Tongue (tissue), 1 donor: ENCODE measurements at regions not wholly inside any gene's neighbourhood (a gene's known extent, or its start where the extent isn't known, plus 50 kb on each side); places are given as distances from the start of the nearest gene placed in this dataset.
A peak's percentile ranks its signal among the peaks of the same experiment; 100 is the strongest.

Experiments
- DNase-seq: peaks from one replicate; pipeline ENCODE4 v3.0.0-alpha.2; 2015

DNA sequence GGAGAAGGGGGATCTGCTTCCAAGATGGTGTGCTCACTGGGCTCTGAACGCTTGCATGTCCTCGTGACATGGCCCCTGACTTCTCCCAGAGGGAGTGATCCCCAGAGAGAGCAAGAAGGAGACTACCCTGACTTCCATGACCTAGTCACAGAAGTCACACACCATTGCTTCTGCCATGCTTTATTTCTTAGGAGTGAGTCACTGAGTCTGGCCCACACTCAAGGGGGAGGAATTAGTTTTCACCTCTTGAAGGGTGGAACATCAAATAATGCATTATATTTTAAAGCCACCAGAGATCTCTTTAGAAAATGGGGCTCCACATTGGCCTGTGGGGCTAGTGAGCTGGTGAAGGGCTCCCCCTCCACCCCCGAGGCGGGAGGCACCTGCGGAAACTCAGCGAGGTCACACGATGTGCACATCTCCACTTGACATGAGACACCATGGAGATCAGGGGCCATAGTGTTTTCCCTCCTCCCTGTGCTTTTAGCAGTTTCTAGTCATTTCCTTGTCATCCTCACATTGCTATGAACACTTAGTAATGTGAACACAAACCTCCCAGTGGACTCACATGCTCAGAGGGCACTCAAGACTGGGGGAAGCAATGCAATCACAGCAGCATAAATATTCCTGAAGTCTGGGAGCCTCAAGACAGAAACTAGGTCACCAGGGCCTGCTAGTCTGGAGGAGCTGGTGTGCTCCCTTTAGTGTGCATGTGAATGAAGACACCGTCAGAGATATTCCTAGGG, 87.4 kb upstream of the FZD10 start:
- no peak for DNase-seq

DNA sequence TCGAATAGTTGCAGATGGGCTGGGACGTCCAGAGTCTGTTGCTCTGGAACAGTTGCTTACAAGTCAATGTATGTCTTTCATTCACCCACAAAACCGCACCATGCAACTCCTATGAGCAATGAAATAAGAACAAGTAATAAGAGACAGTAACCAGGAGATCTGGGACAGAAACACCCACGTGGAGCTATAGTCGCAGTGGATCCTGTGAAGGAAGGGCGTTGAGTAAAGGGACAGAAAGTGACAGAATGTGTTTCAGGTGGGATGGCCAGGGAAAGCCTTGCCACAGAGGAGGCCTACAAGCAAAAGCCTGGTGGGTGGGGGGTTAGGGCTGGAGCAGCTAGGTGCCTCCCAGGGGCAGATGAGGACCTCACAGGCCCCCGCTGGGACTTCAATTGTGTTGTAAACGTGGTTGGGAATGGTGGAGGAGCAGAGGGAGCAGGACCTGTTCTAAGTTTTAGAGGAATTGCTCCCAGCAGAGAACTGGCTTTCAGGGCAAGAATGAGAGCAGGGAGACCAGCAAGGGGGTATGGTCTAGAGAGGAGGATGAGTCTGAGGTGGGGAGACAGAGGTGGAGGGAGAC, 86.7 kb upstream of the FZD10 start:
- DNase-seq: no peak

DNA sequence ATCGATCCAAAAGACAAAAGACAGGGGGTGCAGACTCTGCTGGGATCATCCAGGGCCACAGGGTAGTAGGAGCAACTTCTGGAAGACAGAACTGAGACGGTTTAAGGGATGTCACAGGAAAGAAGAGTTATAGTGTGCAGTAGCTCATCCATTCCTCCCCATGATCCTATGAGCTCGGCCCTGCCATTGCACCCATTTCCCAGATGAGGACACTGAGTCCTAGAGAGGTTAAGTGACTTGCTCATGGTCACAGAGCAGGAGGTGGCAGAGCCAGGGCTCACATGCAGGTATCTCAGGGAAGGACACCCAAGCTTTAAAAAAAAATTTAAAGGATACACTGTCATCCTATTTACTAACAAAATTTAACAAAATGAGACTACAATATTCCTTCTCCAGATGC, 86.1 kb upstream of the FZD10 start:
- DNase-seq: no peak

DNA sequence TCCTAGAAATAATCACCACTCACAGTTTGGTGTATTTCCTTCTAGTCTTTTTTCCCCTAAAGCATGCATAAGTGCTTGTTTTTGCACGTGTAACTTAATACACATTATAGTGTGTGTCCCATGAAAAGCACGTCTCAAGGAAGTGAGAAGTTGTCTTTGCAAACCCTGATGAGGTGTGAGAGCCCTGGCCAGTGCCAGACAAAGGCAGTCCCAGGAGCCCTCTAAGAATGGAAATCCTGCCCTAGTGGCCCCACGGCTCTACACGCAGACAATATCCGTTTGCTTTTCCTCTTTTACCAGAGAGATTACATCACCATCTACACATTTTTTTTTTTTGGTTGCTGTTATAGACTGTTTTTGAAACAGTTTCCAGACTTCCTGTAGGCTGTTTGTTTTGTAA, 85.5 kb upstream of the FZD10 start:
- DNase-seq: no peak

DNA sequence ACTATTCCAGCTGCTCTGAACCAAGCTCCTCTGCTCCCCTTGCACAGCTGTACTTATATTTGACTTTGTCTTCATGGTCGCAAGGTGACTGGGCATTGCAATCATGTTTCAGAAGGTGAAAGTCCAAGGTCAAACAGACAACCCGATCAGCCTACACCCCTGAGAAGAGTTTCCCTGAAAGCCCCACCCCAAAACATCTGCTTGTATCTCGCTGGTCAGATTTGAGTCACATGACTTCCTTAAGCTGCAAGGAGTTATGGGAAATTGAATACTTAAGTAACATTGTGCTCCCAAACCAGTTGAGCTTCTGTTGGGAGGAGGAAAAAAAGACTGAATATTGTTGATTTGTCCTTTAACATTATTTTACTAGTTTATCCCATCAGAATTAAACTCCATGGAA, 83.4 kb upstream of the FZD10 start:
- no peak for DNase-seq

DNA sequence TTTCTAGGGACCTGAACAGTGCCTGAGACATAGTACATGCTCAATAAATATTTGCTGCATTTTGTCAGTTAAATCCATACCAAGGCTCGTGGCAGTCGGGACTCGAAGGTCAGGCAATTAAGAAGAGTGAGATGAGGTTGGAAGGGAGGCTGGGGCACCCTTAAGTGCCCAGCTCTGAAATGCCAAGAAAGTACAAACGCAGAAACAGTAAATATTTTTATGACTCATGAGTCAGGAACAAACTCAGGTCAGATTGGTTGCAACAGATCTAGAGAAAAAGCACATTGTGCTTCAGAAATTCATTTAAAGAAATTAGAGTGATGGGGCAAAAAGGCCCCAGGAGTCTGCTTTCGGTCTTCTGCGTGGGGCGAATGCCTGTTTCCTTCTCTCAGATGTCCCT, 83.0 kb upstream of the FZD10 start:
- no peak for DNase-seq

DNA sequence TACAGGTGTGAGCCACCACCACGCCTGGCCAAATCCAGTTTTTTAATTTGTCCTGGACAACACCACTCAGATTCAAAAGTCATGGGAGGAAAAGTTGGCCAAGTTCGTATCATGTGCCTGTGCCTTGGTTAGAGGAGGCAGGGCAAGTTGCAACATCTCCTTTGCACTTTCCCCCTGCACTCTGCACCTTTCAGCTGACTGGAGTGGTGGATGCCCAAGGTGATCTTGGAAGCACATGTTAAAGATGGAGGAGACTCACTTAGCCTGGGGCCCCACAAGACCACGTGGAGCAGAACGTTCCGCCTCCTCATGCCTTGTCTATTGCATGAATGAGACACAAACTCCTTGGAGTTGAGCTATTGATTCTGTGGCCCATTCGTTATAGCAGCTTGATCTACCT, 82.1 kb upstream of the FZD10 start:
- no peak for DNase-seq

DNA sequence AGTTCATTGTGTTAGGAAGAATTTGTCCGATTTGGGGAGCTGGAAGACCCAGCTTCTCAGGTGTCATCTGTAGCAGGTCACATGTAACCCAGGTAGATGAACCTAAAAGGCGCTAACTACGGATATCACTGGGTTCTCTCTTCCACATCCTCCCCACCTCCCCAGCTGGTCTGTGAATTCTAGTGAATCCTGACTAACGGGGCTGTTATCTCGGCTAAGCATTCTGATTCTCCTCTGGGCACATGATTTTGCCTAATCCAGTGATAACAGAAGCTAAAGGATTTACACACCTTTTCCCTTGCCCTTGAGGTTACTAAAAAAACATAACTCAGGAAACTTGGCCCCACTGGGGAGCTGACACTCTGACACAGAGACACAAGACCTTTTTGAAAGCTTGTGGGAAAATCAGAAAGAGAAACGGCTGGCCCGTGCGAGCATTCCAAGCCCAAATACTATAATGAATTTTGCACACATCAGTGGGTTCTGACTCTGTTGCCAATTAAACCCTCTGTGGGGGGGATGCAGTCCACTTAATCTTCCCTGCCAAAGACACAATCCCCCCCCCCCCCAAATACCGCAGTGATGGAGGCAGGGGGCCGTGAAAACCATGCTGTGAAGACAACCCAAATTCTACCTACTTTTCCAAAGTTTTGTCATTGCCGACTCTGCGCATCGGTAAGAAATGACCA, 81.0 kb upstream of the FZD10 start:
- DNase-seq: no peak

DNA sequence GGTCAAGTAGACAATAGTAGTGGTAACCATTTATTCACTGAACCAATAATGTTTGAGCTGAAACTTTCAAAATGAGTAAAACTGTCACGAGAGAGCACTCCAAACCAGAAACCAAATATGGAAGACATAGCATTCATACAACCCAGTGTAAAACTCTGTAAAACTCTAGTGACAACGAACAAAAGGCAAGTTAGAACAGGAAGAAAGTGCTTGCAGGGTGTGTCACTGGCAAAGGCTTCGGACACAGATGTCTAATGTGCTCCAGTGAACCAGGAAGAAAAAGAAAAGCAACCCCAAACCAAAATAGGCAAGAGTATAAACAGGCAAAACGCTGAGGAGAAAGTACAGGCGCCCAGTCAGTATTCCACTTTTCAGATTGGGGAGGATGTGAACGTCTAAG, 79.3 kb upstream of the FZD10 start:
- no peak for DNase-seq

DNA sequence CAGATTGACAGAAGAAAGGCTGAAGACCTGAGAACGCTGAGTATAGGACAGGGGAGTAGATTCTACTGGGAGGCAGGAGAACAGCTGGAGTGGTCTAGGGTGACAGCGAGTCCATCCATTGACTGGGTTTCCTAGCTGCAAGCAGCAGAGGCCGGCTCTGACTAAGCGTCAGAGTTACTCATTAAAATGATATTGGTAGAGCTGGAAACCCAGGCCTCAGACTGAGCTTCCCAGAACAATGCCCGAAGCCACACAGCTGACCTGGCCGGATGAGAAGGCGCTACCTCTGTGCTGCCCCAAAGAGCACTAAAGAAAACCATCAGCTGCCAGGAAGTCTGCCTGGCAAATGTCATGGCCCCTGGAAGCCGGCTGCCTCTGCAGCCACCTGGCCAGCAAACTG, 78.5 kb upstream of the FZD10 start:
- no peak for DNase-seq

DNA sequence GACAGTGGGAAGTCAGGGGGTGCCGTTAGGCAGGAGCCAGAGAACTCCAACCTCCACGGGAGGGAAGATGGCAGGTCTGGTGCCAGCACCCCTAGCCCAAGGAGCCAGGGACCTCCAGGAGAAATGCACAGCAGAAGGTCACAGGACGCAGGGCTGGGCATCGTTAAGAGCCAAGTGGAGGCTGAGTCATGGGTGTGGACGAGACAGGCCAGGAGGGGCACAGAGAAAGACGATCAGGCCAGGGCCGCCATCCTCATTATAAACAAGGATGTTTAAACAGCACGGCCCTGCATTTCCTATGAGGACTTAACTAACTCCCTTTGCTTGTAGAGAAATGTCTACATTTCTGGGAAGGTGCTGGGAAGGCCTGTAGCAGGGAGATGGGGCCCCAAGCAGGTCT, 77.9 kb upstream of the FZD10 start:
- DNase-seq: no peak

DNA sequence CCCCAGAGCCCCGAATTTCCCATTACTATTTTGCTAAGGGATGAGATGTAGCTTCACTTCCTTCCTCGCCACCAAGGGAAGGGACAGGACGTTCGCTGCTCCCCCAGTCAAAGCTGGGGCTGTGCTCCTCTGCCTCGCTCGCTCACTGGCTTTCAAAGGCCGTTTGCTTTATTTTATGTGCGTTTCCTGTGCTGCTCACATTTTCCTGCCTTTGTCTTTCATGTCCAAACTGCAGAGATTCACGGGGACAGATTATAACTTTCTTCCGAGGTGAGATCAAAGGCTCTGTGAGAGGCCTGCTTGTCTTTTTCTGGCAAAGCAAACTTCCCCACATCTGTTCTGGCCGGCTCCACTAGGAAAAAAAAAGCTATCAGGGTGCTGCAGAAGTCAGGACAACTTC, 76.0 kb upstream of the FZD10 start:
- DNase-seq: peak; percentile 59

DNA sequence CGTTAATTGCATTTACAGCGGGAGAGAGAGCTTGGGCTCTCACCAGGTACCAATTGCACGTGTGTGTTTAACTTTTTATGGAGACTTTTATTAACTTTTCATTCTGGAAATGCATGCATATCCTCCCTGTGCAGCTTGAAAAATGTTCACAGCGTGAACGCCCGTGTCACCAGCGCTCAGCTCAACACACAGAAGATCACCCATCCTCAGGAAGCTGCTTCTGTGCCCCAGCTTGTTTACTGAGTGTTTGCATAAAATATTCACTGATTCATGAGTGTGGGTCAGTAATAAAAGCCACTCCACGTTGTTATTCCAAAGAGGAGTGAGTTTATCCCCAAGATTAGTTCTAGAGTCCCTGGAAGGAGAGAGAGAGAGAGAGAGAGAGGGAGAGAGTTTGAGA, 75.5 kb upstream of the FZD10 start:
- no peak for DNase-seq

DNA sequence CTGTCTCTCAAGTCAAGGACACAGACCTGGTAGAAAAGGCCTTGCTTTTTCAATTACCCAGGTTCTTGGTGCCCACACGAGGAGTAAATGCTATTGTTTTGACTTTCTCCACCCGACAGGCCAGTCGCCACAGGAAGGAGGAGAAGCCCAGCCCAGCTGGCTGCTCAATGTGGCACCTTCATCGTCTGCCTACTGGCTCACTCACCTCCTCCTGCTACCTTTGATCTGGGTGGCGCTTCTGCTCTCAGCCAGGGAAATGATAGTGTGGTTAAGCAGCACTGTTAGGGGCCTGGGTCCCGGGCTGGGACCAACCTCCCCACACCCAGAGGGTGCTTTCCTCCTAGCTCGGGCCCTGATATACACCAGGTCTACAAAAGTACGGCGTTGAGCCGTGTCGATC, 75.0 kb upstream of the FZD10 start:
- DNase-seq: no peak

DNA sequence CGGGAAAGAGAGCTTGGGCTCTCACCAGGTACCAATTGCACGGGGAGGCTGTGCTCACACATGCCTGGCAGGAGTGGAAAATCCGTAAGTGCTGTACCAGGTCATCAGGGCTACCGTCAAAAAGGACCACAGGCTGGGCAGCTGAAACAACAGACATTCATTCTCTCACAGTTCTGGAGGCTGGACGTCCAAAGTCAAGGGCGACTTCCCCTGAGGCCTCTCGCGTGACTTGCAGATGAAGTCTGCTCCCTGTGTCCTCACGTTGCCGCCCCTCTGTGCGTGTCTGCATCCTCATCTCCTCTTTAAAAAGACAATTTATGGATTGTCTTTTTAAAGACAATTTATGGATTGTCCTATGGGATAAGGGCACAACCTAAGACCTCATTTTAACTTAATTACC, 73.8 kb upstream of the FZD10 start:
- DNase-seq: no peak

DNA sequence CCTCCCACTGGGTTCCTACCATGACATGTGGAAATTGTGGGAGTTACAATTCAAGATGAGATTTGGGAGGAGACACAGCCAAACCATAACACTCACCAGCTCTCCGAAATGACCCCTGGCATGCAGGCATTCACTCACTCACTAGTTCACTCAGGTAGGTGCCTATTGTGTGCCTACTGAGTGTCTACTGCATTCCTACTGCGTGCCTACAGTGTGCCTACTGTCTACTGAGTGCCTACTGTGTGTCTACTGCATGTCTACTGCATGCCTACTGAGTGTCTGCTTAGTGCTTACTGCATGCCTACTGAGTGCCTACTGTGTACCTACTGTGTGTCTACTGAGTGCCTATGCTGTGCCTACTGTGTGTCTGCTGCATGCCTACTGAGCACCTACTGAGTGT, 71.7 kb upstream of the FZD10 start:
- no peak for DNase-seq

DNA sequence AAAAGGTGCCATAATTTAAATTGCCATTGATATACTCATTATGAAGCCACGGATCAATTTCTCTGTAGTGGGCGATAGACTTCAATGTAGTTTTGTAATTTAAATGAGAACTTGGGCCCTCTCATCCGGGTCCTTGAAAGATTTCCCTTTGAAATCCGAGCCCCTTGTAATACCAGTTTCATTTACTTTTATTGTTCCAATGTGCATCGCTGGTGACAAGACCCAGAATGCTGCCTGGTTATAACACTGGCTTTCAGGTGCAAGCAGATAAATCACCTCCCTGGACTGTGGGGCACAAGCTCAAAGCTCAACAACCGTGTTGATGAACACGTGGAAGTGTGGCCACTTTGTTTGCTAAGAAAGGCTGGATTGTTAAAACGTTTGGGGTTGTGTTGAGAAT, 68.9 kb upstream of the FZD10 start:
- DNase-seq: no peak

DNA sequence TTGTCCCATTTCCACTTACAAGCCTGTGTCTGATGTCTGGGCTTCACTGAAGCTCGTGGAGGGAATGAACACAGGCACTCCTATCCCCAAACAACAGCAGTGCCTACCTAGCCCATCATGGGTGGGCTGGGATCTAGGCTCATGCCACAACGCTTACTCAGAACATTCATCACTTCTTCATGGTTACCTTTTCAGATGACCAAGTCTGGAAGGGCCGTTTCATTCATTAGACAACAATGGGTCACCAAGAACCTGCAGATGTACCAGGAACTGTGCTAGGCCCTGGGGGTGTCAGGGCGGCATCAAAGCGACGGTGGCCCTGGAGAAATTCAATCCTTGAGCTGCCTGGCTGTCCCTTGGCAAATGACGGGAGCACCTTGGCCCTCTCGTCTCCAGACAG, 64.9 kb upstream of the FZD10 start:
- no peak for DNase-seq

DNA sequence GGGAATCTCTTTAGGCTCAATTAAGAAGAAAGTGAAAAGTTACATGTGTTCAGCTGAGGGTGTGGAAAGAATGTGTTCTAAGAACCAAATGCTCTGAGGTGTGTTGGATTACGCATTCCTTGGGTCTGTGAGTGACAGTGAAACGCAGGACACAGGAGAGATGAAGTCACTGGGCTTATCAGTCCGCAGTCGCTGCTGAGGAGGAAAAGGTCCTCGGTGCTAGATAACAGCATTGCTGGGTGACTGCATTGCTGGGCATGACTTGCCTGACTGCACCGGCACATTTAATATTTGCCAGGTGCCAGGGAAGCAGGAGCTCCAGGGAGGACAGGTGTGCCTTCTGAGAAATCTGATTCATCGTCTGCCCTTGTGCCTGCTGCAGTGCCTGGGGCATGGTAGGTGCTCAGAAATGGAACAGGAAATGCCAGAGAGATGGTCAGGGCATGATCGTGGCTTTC, 64.4 kb upstream of the FZD10 start:
- no peak for DNase-seq

DNA sequence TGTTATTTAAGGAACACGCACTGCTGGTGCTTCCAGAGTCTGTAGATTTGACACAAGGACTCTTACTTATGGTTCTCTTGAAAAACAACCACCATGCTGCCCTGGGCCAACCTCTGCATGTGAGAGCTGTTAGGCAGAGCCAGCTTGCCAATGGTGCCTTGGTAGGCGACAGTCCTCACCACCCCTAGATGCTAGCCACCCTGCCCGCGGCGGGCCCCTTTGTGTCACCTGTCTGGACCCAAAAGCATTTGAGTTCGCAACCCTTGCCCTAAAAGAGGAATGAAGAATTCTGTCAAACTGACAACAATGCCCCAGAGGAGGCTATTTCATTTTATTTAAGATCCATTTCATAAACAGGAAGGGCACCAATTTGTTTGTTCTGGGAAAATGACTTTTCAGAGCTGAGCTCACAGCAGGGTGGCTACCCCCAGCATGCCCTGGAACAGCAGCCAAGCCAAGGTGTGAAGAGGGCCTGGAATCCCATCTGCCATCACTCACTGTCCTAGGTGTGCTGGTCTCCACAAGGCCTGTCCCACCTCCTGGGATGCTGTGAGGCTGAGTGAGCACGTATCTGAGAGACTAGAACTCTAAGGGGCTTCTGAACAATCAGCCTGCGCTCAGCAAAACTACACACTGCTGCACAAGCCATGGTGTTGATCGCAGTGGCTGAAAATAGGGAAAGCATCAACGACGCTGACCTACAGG, 63.8 kb upstream of the FZD10 start:
- DNase-seq: no peak

DNA sequence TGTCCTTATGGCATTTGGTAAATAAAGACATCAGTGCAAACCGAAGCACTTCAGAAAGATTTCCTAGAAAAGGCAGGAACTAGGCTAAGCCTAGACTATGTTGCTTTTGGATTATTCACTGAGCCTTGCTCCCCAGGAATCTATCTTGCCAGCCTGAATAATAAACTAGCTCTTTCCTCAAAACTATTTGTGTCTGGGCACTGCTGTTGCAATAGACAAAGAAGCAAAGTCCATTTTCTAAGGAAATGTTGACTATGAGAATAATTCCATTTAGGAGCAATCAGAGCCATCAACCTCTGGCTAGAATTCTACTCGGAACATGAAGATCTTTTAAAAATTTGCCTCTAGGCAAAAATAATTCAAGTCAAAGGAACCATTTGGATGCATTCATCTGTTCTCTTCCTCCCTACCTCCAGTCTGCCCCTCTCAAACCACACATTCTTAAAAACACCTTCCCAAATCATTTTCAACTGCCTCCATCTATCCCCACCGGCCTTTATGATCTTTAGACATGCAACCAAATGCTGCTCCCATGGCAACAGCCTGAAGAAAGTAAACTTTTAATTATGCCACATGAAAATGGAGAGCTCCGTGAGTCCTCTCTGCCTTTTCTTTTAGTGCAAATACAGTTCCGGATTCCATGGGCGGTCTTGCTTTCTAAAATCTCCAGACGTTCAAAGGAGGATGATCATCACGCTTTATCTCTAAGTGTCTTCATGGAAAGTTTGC, 61.5 kb upstream of the FZD10 start:
- no peak for DNase-seq

DNA sequence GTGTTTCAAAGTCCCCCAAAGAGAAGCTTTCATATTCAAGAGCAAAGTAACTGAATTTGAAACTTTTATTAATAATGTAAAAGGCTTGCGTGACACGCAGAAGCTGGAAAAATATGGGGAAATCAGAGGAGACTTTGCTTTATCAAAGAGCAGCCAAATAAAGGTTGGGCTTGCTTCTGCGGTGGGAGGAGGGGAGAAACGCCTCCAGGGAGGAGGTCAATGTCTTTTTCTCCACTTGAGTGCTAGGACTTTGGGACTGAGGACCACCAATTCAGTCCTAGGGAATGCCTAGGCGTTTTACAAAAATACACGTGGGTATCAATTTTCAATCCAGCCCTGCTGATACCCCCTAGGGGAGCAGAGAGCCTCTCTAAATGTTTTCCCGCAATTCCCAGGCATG, 60.9 kb upstream of the FZD10 start:
- no peak for DNase-seq

DNA sequence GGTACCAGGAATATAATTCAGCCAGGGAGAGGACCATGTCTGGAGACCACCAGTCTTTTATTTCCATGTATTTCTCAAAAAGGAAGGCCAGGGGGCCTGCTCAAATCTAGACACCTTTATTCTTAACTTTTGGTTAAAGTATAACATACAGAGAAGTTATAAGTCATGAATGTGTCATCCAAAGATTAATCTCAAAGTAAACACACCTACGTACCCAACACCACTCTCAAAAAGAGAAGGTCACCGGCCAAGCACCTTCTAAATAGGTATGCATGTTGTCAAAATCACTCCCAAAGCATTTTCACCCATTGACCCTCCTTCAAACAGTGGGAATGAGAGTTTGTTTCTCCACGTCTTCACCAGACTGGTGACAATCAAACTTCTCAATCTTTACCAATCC, 60.0 kb upstream of the FZD10 start:
- DNase-seq: no peak
